ENCODE measurements at regions not wholly inside any gene's neighbourhood (a gene's known extent, or its start where the extent isn't known, plus 50 kb on each side); places are given as distances from the start of the nearest gene placed in this dataset.

DNA sequence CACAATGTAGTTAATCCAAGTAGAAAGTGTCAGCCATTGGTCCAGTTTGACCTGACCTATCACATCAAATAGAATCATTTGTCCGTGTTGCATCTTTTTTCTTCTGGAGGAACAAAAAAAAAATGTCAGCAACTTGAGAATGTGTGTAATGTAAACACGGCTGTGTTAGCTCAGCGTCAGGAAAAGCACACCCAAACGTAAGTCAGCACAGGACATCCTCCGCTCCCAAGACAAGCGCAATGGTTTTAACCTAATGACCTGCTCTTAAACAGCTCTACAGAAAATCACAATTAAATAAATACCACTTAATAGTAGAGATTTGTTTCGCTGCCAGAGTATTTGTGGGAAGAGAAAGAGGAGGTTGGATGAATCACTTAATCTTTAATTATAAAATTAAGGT, 59.4 kb downstream of the OSR1 start:
- no peak overlapping the region for H3K14ac ChIP-seq (replicated peaks; ENCODE audit: low read depth, low read length)
- TF ChIP-seq CEBPB (IDR thresholded peaks at IDR 0.05; ENCODE audit: low read depth, low read length): no peak
- no peak for TF ChIP-seq CHD1 (IDR thresholded peaks at IDR 0.05; ENCODE audit: low read depth, low read length)
- TF ChIP-seq SMC3 (IDR thresholded peaks at IDR 0.05; ENCODE audit: low read depth, low read length): no peak
- TF ChIP-seq BHLHE40 (IDR thresholded peaks at IDR 0.05; ENCODE audit: low read depth, low read length): peak; percentile 17; the same call in 1 of the 2 replicates
- TF ChIP-seq RCOR1 (IDR thresholded peaks at IDR 0.05; ENCODE audit: insufficient replicate concordance, low read length): no peak
- no peak for TF ChIP-seq NFE2L2 (IDR thresholded peaks at IDR 0.05; ENCODE audit: low read depth, low read length)
- no peak overlapping the region for H3K4ac ChIP-seq (ENCODE audit: low read depth, low read length)
- no TSS peak for BruUV-seq (replicated peaks)
- H4K20me1 ChIP-seq (ENCODE audit: insufficient read depth, low read length): no peaks in the 10 kb centered on the region
- H3K9me3 ChIP-seq (ENCODE audit: control insufficient read depth, insufficient read depth, low read length): no peaks in the 10 kb centered on the region
- ChIA-PET POLR2A (ENCODE audit: unreplicated experiment) (no interaction called here), CTCF (interaction anchor here (0.6 kb wide), 1 partner anchor 21 kb away, joined by 3 read pairs; no protein-coding TSS in a partner anchor)
- 0 out of 3 replicates have a peak overlapping the region, but pooled peaks have one; percentile 4 for H2BK15ac ChIP-seq (ENCODE audit: low read depth, low read length)
- no peak overlapping the region for H2BK5ac ChIP-seq (ENCODE audit: low read depth, low read length, poor library complexity, severe bottlenecking)
- no peak overlapping the region for H3K4me2 ChIP-seq (ENCODE audit: low read depth, low read length)
- no peak overlapping the region for H3K56ac ChIP-seq (ENCODE audit: extremely low read depth, insufficient read depth, low read length)
- no peaks in the 10 kb centered on the region for H3K79me1 ChIP-seq (ENCODE audit: low read depth in 1 of 2, low read length in 2 of 2)
- H3K27me3 ChIP-seq (ENCODE audit: control insufficient read depth, insufficient read depth, low read length): no peaks in the 10 kb centered on the region
- dilution Hi-C loops (cut with HindIII; ENCODE audit: low sequenced_read_pairs, unreplicated experiment): no loop called here
- no peak overlapping the region for H4K91ac ChIP-seq (ENCODE audit: insufficient read depth, low read depth, low read length)
- H3K36me3 ChIP-seq (ENCODE audit: control insufficient read depth, insufficient read depth, low read length): no peaks in the 10 kb centered on the region
- no peak overlapping the region for H3K18ac ChIP-seq (ENCODE audit: low read depth, low read length)
- H3K4me1 ChIP-seq (ENCODE audit: control insufficient read depth, insufficient read depth, low read length): peaks cover 2% of the 10 kb centered on the region; the same call in 1 of the 2 replicates
- H3K9me1 ChIP-seq (ENCODE audit: insufficient read depth, low read length): no peaks in the 10 kb centered on the region
- H3K4me3 ChIP-seq (ENCODE audit: insufficient read depth, low read depth, low read length): no peak overlapping the region
- no peak overlapping the region for H3K27ac ChIP-seq (ENCODE audit: insufficient read depth, low read length)
- no peak overlapping the region for H2AK9ac ChIP-seq (replicated peaks; ENCODE audit: low read depth, low read length, poor library complexity)
- ATAC-seq (ENCODE audit: low read depth) (peak; percentile 91), DNase-seq (peak; percentile 77)
- no peak overlapping the region for H4K8ac ChIP-seq (ENCODE audit: low read depth in 2 of 2, low read length in 2 of 2)
- H2BK20ac ChIP-seq (ENCODE audit: low read depth, low read length): no peak overlapping the region
- intact Hi-C loops (cut with micrococcal nuclease): no loop called here
- H2AK5ac ChIP-seq (ENCODE audit: low read depth, low read length): no peak overlapping the region
- H2BK120ac ChIP-seq (ENCODE audit: low read depth, low read length): no peak overlapping the region
- no CpG with 5 or more reads among the region's 7 CpGs for WGBS, 2 experiments (ENCODE audit: extremely low coverage in 2 of 2, insufficient read length in 1 of 2)
- H3K23ac ChIP-seq (ENCODE audit: low read depth, low read length): no peak overlapping the region
- in situ Hi-C loops (cut with MboI; ENCODE audit: low sequenced_read_pairs): no loop called here
- H2AFZ ChIP-seq (replicated peaks; ENCODE audit: low read length, poor library complexity): no peak overlapping the region
- no peak overlapping the region for H4K5ac ChIP-seq (ENCODE audit: low read depth, low read length)
- H3K9ac ChIP-seq (ENCODE audit: low read depth, low read length): no peak overlapping the region

Data from IMR-90 (cell line).